Fibroblast of skin of back (primary cell): ENCODE measurements at regions not wholly inside any gene's neighbourhood (a gene's known extent, or its start where the extent isn't known, plus 50 kb on each side); places are given as distances from the start of the nearest gene placed in this dataset.

Experiments
- DNase-seq: peaks from one replicate; pipeline ENCODE4 v3.0.0-alpha.2; 2013

GRCh38 chrX:134173541-134174272 lies 63.3 kb upstream of the CCDC160 start:
- no peak for DNase-seq

- no peak for DNase-seq
Observed at GRCh38 chrX:134174273-134174660, 62.7 kb upstream of the CCDC160 start.

DNA sequence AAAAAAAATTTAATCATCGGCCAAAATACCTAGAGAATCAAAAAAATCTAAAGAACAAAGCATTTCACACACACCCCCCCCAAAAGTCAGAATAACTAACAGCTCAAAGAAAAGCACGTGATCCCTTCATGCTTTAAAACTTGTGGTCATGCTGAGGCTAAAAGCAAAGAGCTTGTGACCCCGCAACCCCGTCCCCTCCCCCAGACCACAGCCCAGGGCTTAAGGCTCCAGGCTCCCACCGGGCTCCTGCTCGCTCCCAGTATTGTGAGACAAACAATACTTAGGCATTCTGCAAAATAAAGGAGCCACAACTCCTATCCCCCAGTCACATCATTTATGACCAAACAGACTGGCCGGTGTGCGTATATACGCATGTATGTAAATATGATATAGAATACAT lies 62.1 kb upstream of the CCDC160 start:
- no peak for DNase-seq

GRCh38 chrX:134177527-134177926 lies 59.5 kb upstream of the CCDC160 start:
- no peak for DNase-seq

DNA sequence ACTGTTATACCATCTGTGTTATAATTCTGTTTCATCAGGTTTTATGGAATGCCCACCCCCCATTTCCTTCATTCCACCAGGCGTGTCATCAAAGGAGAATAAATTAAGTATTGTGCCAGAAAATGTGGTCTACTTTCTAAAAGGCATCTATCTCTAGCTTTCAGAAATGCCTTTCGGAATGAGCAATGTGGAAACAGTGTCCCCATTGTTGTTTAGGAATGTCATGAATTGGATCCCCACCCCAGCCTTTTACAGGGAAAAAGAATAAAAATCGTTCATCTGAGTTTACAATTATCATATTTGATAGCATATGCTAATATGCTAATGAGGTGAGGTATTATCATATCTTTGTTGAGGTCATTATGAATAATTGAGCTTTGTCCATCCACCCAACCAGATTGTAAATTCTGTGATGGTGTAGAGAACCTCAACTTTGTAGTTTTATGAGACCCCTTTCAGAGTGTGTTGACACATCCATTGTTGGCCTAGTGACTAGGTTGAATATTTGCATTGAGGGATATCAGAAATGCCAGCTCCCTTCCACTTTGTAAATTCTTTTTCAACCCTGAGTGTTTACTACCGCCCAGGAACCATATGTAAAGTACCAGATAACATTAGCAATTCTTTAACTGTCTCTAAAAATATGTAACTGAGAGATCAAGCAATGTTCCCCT lies 56.2 kb upstream of the CCDC160 start:
- no peak for DNase-seq

DNA sequence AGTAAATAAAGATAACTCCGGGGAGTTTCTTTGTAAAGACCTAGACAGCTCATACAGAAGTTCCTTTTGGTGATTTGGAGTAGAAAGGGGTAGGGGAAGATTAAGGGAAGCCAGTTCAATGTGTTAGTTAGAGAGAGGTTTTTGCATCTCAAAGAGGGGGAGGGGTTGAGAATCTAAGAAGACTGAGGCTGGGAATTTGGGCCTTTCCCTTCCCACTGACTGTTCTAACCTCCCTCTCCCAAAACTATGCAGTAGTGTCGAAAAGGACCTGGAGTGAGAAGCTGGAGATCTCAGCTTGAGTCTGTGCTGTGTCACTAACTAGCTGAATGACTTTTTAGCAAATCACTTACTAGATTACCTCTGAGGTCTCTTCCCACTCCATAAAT lies 55.7 kb upstream of the CCDC160 start:
- DNase-seq, result no peak

DNA sequence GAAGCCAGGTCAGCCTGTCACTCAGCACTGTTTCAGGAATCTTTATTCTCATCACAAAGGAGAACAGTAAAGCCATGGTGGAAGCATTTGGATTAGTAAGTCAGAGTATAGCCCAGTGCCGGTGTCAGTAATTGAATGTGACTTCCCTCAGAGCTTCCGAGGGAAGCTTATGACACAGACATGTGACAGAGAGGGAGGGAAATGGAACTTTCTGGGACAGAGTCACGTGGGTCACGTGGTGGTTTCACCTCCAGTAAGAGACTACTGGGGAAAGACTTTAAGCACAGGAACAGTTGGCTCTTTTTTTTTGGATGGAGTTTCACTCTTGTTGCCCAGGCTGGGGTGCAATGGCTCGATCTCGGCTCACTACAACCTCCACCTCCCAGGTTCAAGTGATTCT lies 53.3 kb upstream of the CCDC160 start:
- DNase-seq, result no peak

DNA sequence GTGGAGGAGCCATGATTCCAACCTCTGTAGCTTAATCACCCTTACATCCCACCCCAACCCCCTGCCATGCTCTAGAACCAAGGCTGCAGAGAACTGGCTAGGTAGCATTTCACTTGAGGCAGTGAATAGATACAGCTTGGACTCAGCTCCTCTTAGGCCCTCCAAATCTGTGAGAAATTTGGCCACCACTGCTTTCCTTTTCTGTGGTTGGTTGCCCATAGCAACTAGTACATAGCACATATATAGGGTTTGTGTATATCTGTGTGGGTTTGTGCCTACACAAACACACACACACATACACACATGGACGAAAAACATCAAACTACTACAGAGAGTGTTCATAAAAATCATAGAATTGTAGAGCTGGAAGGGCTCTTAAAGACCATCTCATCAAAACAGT lies 52.0 kb upstream of the CCDC160 start:
- DNase-seq, result no peak

DNA sequence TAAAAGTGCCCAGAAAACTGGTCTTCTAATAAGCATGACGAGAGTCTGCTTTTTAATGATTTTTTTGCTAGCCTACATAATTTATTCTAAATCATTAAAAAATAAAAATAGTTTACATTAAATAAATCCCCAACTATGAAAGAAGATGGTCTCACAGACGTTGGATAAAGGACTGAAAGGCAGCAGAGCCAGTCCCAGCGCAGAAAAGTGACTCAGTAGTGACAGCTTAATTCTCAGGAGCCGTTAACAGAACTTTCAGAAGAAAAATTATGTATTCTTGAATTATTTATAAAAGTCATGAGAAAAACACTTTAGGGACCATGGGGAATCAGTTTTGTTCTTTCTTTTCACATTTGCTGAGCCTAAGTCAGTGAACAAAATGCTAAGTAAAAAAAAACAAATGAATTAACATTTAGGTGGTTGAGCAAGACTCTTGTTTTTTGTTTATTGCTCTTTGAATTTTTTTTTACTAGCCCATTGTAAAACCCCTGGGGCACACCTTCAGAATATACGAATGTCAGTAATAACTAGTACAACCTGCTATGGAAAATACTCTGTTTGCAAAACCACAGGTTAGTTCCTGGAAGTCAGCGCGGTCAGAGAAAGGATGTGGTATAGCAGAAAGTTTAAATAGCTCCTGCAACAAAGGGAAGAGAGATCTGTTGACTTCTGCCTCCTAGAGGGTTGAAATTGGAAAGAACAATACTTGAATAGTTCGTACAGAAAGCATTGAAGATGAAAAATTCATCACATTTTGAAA lies 50.4 kb upstream of the CCDC160 start:
- no peak for DNase-seq
